Neural progenitor cell (in vitro differentiated cells): ENCODE measurements at regions not wholly inside any gene's neighbourhood (a gene's known extent, or its start where the extent isn't known, plus 50 kb on each side); places are given as distances from the start of the nearest gene placed in this dataset.

Experiments
- DNase-seq: peaks from one replicate; pipeline ENCODE4 v3.0.0-alpha.2; 2016; ENCODE audit warnings: low spot score
- H2AFZ ChIP-seq: fragments of 200-600 bp; sonication (generic); replicated peaks from 2 replicates; pipeline ENCODE4 v1.6.1; 2016; ENCODE audit warnings: antibody characterized with exemption
- H3F3A ChIP-seq: fragments of 200-600 bp; sonication (generic); 2 replicates; pipeline ENCODE4 v1.6.1; 2016; ENCODE audit warnings: antibody characterized with exemption, low read depth
- H3K27ac ChIP-seq: fragments of 200-600 bp; sonication (generic); 2 replicates; pipeline ENCODE4 v1.5.1; 2016; ENCODE audit warnings: mild to moderate bottlenecking
- H3K27me3 ChIP-seq: fragments of 200-600 bp; sonication (generic); 2 replicates; pipeline ENCODE4 v1.6.1; 2016; ENCODE audit warnings: mild to moderate bottlenecking, moderate library complexity
- H3K36me3 ChIP-seq: fragments of 200-600 bp; sonication (generic); 2 replicates; pipeline ENCODE4 v1.5.1; 2016
- H3K4me1 ChIP-seq: fragments of 200-600 bp; sonication (generic); 2 replicates; pipeline ENCODE4 v1.6.1; 2016; ENCODE audit warnings: mixed run types
- H3K4me2 ChIP-seq: fragments of 200-600 bp; sonication (generic); 2 replicates; pipeline ENCODE4 v1.6.1; 2016
- H3K4me3 ChIP-seq: fragments of 200-600 bp; sonication (generic); 2 replicates; pipeline ENCODE4 v1.5.1; 2016
- H3K79me2 ChIP-seq: fragments of 200-600 bp; sonication (generic); 2 replicates; pipeline ENCODE4 v1.6.1; 2016; ENCODE audit warnings: low read depth
- H3K9ac ChIP-seq: fragments of 200-600 bp; sonication (generic); 2 replicates; pipeline ENCODE4 v1.6.1; 2016
- H3K9me3 ChIP-seq: fragments of 200-600 bp; sonication (generic); 2 replicates; pipeline ENCODE4 v1.5.1; 2016; ENCODE audit warnings: low read depth
- H4K20me1 ChIP-seq: fragments of 200-600 bp; sonication (generic); 2 replicates; pipeline ENCODE4 v1.6.1; 2016; ENCODE audit warnings: low read depth
- H3K27ac Mint-ChIP-seq: 3 replicates; pipeline ENCODE4 v1.8.0; 2021; ENCODE audit warnings: mixed read lengths
- H3K27me3 Mint-ChIP-seq: 2 replicates; pipeline ENCODE4 v1.8.0; 2022; ENCODE audit warnings: low read depth, mild to moderate bottlenecking, inconsistent platforms, moderate library complexity, mixed read lengths; ENCODE audit not compliant: insufficient read depth
- H3K36me3 Mint-ChIP-seq: 3 replicates; pipeline ENCODE4 v1.8.0; 2021; ENCODE audit warnings: mixed read lengths
- H3K4me1 Mint-ChIP-seq: 3 replicates; pipeline ENCODE4 v1.8.0; 2021; ENCODE audit warnings: mixed read lengths
- H3K4me3 Mint-ChIP-seq: 3 replicates; pipeline ENCODE4 v1.8.0; 2021; ENCODE audit warnings: mild to moderate bottlenecking, moderate library complexity, mixed read lengths
- H3K9me3 Mint-ChIP-seq: 3 replicates; pipeline ENCODE4 v1.8.0; 2020; ENCODE audit warnings: mixed read lengths
- CTCF ChIP-seq: fragments of 200-600 bp; sonication (generic); IDR thresholded peaks from 2 replicates; pipeline ENCODE4 v1.5.1; 2017; ENCODE audit warnings: antibody characterized with exemption, mild to moderate bottlenecking
- EZH2 ChIP-seq: fragments of 200-600 bp; sonication (generic); IDR thresholded peaks from 2 replicates; pipeline ENCODE4 v1.6.1; 2017; ENCODE audit warnings: antibody characterized with exemption, mild to moderate bottlenecking, moderate library complexity
- EZH2phosphoT487 ChIP-seq: fragments of 200-600 bp; sonication (generic); IDR thresholded peaks from 2 replicates; pipeline ENCODE4 v1.6.1; 2017; ENCODE audit warnings: antibody characterized with exemption

- no peak for DNase-seq
- Histone ChIP-seq H3K4me1 (no peaks in the 10 kb centered on the region), H2AFZ (no peak overlapping the region), H3K79me2 (no peaks in the 10 kb centered on the region), H3K9ac (no peak overlapping the region), H3K4me2 (no peak overlapping the region), H3F3A (no peaks in the 10 kb centered on the region), H3K27ac (no peak overlapping the region), H4K20me1 (no peaks in the 10 kb centered on the region), H3K9me3 (no peaks in the 10 kb centered on the region), H3K27me3 (no peaks in the 10 kb centered on the region), H3K4me3 (no peak overlapping the region), H3K36me3 (no peaks in the 10 kb centered on the region)
- Mint-ChIP-seq H3K4me1 (peaks cover 5% of the 10 kb centered on the region), H3K36me3 (no peaks in the 10 kb centered on the region), H3K27me3 (peaks cover 2% of the 10 kb centered on the region), H3K27ac (no peak overlapping the region), H3K9me3 (peaks cover 2% of the 10 kb centered on the region), H3K4me3 (no peak overlapping the region)
- TF ChIP-seq EZH2phosphoT487 (no peak), CTCF (no peak), EZH2 (no peak)
These were observed 114.0 kb upstream of the ZNF644 start for GRCh38 chr1:91135799-91136198.

- no peaks in the 10 kb centered on the region for H3K36me3 Mint-ChIP-seq
- H3K27me3 Mint-ChIP-seq, result peaks cover 2% of the 10 kb centered on the region
- H3K79me2 ChIP-seq, result no peaks in the 10 kb centered on the region
These were observed 111.4 kb upstream of the ZNF644 start for GRCh38 chr1:91133248-91133647.

GRCh38 chr1:91130256-91130985 lies 108.6 kb upstream of the ZNF644 start:
- H3K36me3 ChIP-seq, result no peaks in the 10 kb centered on the region
- no peak overlapping the region for H3K27ac Mint-ChIP-seq
- H3K9me3 Mint-ChIP-seq, result no peaks in the 10 kb centered on the region
- TF ChIP-seq EZH2phosphoT487 (no peak), CTCF (no peak), EZH2 (no peak)
- H4K20me1 ChIP-seq, result no peaks in the 10 kb centered on the region
- H3K27me3 ChIP-seq, result no peaks in the 10 kb centered on the region
- H3K9me3 ChIP-seq, result no peaks in the 10 kb centered on the region
- H3K27me3 Mint-ChIP-seq, result peaks cover 2% of the 10 kb centered on the region
- H2AFZ ChIP-seq, result no peak overlapping the region
- no peaks in the 10 kb centered on the region for H3K36me3 Mint-ChIP-seq
- no peaks in the 10 kb centered on the region for H3F3A ChIP-seq
- no peak overlapping the region for H3K9ac ChIP-seq
- no peaks in the 10 kb centered on the region for H3K79me2 ChIP-seq
- no peak overlapping the region for H3K27ac ChIP-seq
- no peak overlapping the region for H3K4me2 ChIP-seq
- no peak for DNase-seq
- no peak overlapping the region for H3K4me3 Mint-ChIP-seq
- H3K4me3 ChIP-seq, result no peak overlapping the region
- peaks cover 4% of the 10 kb centered on the region for H3K4me1 ChIP-seq
- H3K4me1 Mint-ChIP-seq, result no peaks in the 10 kb centered on the region

More at GRCh38 chr1:91133248-91133647, 111.4 kb upstream of the ZNF644 start:
- H3K27me3 ChIP-seq, result no peaks in the 10 kb centered on the region
- no peak overlapping the region for H2AFZ ChIP-seq
- no peaks in the 10 kb centered on the region for H4K20me1 ChIP-seq
- no peak overlapping the region for H3K9ac ChIP-seq
- H3K4me1 ChIP-seq, result no peaks in the 10 kb centered on the region
- TF ChIP-seq EZH2, result no peak
- TF ChIP-seq EZH2phosphoT487, result no peak
- no peak for TF ChIP-seq CTCF
- no peak overlapping the region for H3K27ac ChIP-seq
- no peak overlapping the region for H3K27ac Mint-ChIP-seq
- H3K4me2 ChIP-seq, result no peak overlapping the region
- H3K4me1 Mint-ChIP-seq, result no peaks in the 10 kb centered on the region
- no peaks in the 10 kb centered on the region for H3K9me3 ChIP-seq
- H3K9me3 Mint-ChIP-seq, result peaks cover 2% of the 10 kb centered on the region
- no peak for DNase-seq
- no peak overlapping the region for H3K4me3 ChIP-seq
- no peaks in the 10 kb centered on the region for H3K36me3 ChIP-seq
- no peak overlapping the region for H3K4me3 Mint-ChIP-seq
- H3F3A ChIP-seq, result no peaks in the 10 kb centered on the region
